Thyroid gland (tissue), 4 donors: ENCODE measurements at regions not wholly inside any gene's neighbourhood (a gene's known extent, or its start where the extent isn't known, plus 50 kb on each side); places are given as distances from the start of the nearest gene placed in this dataset.

ENCODE experiments used
- POLR2A ChIP-seq, 2 donors: fragments of 450-650 bp; IDR thresholded peaks; one replicate each; pipeline ENCODE4 v1.6.1; 2017; ENCODE audit warnings: antibody characterized with exemption in 2 of 2, mild to moderate bottlenecking in 2 of 2, moderate library complexity in 1 of 2
- TF ChIP-seq, protein P1 (sequence below), 6 experiments: fragments of 200-600 bp in 3 of 6; fragments of 450-650 bp in 3 of 6; sonication (generic) in 3 of 6; IDR thresholded peaks; one replicate each; pipeline ENCODE4 v1.5.1; 2016 to 2019; ENCODE audit warnings: antibody characterized with exemption in 6 of 6, mild to moderate bottlenecking in 2 of 6, inconsistent platforms in 1 of 6, moderate library complexity in 1 of 6

DNA sequence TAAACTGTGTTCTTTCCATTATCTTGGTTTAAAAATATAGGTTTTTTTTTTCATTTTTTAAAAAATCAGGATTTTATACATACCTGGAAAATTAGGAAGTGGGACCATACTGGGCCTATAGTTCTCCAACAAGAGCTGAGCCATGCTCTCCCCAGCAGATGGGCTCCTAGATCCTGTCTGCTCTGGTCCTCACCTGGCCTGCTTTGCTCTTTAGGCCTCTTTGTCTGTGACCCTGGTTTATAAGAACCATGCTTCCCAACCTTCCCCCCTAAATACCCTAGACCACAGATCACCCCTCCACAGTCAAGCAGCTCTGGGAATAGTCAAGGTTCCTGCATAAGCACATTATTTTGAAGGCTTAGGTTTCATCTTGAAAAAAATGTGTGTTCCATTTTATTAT lies 185.0 kb upstream of the TSHZ3 start:
- TF ChIP-seq, protein P1, sequence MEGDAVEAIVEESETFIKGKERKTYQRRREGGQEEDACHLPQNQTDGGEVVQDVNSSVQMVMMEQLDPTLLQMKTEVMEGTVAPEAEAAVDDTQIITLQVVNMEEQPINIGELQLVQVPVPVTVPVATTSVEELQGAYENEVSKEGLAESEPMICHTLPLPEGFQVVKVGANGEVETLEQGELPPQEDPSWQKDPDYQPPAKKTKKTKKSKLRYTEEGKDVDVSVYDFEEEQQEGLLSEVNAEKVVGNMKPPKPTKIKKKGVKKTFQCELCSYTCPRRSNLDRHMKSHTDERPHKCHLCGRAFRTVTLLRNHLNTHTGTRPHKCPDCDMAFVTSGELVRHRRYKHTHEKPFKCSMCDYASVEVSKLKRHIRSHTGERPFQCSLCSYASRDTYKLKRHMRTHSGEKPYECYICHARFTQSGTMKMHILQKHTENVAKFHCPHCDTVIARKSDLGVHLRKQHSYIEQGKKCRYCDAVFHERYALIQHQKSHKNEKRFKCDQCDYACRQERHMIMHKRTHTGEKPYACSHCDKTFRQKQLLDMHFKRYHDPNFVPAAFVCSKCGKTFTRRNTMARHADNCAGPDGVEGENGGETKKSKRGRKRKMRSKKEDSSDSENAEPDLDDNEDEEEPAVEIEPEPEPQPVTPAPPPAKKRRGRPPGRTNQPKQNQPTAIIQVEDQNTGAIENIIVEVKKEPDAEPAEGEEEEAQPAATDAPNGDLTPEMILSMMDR (IDR thresholded peaks at IDR 0.05), result no peak
- TF ChIP-seq POLR2A (IDR thresholded peaks at IDR 0.05), result no peak
